ENCODE measurements at regions not wholly inside any gene's neighbourhood (a gene's known extent, or its start where the extent isn't known, plus 50 kb on each side); places are given as distances from the start of the nearest gene placed in this dataset.

DNA sequence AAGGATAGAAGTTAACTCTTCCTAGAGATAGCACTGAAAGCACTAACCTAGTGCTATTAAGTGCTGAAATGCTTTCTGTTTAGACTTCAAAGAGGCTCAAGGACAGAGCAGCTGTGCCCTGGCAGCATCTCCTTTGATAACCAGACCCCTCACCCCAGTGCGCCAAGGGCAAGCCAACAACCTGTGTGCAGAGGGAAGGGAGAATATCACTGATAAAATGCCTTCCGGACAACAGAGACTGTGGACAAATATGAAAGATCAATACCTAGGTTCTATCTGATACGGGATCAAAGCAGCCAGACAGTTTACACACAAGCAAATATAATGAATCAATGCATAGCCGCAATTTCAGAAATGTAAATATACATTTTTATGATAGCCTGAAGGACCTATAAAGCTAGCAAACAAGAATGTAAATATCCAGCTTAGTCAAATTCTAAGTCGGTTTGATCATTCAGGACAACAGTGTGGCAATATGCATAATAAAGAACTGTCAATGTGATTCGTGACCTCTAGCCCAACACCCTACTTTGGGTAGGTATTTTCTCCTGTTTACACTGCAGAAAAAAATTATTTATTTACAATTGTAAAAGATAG is 91.8 kb upstream of the RFX8 start:
- Histone ChIP-seq H3K27ac (ENCODE audit: low read depth, low read length) (no peak overlapping the region), H3K9ac (ENCODE audit: low read length) (no peak overlapping the region), H3K36me3 (ENCODE audit: control insufficient read depth, insufficient read depth, low read length) (no peaks in the 10 kb centered on the region), H3K4me1 (ENCODE audit: control insufficient read depth, insufficient read depth, low read length) (no peaks in the 10 kb centered on the region), H3K27me3 (ENCODE audit: control insufficient read depth, insufficient read depth, low read length) (no peaks in the 10 kb centered on the region), H3K4me3 (ENCODE audit: low read length) (no peak overlapping the region)

DNA sequence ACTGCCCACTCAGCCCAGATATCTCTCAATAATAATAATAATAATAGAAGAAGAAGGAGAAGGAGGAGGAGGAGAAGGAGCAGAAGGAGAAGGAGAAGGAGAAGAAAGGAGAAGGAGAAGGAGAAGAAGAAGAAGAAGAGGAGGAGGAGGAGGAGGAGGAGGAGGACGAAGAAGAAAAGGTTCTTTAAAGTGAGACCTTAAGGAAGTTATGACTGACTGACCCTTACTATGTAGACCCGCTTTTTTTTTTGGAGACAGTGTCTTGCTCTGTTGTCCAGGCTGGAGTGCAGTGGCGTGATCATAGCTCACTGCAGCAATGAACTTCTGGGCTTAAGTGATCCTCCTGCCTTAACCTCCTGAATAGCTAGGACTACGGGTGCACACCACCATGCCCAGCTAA is 88.9 kb upstream of the RFX8 start:
- no peak overlapping the region for H3K9ac ChIP-seq (ENCODE audit: low read length)
- no peaks in the 10 kb centered on the region for H3K27me3 ChIP-seq (ENCODE audit: control insufficient read depth, insufficient read depth, low read length)
- peaks cover 8% of the 10 kb centered on the region for H3K4me1 ChIP-seq (ENCODE audit: control insufficient read depth, insufficient read depth, low read length)
- H3K4me3 ChIP-seq (ENCODE audit: low read length): no peak overlapping the region
- no peaks in the 10 kb centered on the region for H3K36me3 ChIP-seq (ENCODE audit: control insufficient read depth, insufficient read depth, low read length)
- H3K27ac ChIP-seq (ENCODE audit: low read depth, low read length): no peak overlapping the region

DNA sequence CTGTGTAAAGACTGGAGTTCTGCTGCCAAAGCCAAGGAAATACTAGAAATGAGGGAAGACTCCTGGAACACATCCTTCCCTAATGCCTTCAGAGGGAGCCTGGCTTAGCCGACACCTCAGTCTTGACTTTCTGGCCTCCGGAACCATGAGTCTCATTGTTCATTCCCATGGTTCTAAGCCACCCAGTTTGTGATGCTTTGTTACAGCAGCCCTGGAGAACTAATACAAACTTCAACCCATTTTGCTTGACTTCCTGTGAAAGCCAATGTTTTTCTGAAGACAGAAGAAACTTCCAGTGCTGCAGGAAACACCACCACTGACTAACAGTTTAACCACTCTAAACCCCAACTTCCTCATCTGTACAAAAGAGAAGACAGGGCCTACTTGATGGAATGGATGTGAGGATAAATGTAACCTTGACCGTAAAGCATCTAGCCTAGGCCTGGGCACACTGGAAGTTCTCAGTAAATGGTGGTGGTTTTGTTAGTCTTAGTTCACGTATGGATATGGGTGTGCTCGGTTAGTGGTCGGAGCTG is 85.9 kb upstream of the RFX8 start:
- no peak overlapping the region for H3K27ac ChIP-seq (ENCODE audit: low read depth, low read length)
- no peak overlapping the region for H3K4me3 ChIP-seq (ENCODE audit: low read length)
- H3K9ac ChIP-seq (ENCODE audit: low read length): no peak overlapping the region
- H3K27me3 ChIP-seq (ENCODE audit: control insufficient read depth, insufficient read depth, low read length): no peaks in the 10 kb centered on the region
- H3K36me3 ChIP-seq (ENCODE audit: control insufficient read depth, insufficient read depth, low read length): no peaks in the 10 kb centered on the region
- peaks cover 12% of the 10 kb centered on the region for H3K4me1 ChIP-seq (ENCODE audit: control insufficient read depth, insufficient read depth, low read length)

DNA sequence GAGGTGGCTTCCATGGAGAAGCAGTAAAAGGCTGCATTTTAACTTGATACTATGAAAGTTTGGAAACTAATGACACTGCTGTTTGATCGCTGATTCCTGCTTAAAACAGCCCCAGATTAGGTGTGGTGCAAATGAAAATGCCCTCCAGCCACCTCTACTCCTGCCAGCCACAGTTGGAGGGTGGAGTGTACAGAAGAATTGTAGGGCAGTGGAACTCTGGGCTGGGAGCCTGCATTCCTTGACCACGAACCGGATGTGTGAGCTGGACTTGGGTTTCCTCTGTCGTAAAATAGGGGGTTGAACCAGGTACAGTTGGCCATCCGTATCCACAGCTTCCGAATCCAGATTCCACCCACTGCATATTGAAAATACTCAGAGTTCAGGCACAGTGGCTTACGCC is 84.6 kb upstream of the RFX8 start:
- Histone ChIP-seq H3K27ac (ENCODE audit: low read depth, low read length) (peak overlapping the region; percentile 8), H3K4me1 (ENCODE audit: control insufficient read depth, insufficient read depth, low read length) (peaks cover 12% of the 10 kb centered on the region), H3K4me3 (ENCODE audit: low read length) (no peak overlapping the region), H3K9ac (ENCODE audit: low read length) (no peak overlapping the region), H3K27me3 (ENCODE audit: control insufficient read depth, insufficient read depth, low read length) (no peaks in the 10 kb centered on the region), H3K36me3 (ENCODE audit: control insufficient read depth, insufficient read depth, low read length) (no peaks in the 10 kb centered on the region)

DNA sequence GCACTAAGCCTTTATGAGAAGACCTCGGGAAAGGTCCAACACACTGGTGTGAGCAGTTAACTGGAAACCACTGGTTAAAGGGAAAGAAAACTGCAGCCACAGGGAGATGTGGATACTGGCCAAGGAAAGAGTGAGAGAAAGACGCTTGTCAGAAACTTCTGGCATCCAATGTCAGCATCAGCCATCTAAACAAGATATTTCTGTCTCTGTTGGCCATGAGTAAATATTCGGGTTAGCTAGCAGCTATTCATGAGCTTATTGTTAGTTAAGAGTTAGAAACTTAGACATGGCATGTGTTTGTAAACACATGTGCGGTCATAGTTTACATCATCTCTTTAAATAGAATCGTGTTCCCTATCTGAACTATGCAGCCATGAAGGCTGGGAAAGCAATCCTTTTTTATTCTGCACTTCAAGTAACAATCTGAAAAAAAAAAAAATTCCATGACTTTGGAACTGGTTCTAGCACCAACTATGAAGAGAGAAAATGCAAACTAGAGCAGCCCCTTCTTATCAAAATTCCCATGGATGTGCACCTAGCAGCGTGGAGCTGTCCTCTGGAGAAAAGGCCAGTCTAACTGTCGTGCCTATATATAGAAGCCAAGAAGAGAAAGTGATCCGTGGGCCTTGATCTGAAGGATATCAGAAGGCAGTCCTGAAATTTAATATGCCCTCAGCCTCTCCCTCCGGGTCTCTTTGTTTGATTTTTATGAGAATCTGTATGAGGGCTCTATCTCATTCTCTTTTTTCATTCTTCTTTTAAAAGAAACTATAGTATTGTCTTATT is 84.0 kb upstream of the RFX8 start:
- peaks cover 12% of the 10 kb centered on the region for H3K4me1 ChIP-seq (ENCODE audit: control insufficient read depth, insufficient read depth, low read length)
- no peaks in the 10 kb centered on the region for H3K27me3 ChIP-seq (ENCODE audit: control insufficient read depth, insufficient read depth, low read length)
- peak overlapping the region; percentile 8 for H3K27ac ChIP-seq (ENCODE audit: low read depth, low read length)
- H3K4me3 ChIP-seq (ENCODE audit: low read length): no peak overlapping the region
- no peaks in the 10 kb centered on the region for H3K36me3 ChIP-seq (ENCODE audit: control insufficient read depth, insufficient read depth, low read length)
- no peak overlapping the region for H3K9ac ChIP-seq (ENCODE audit: low read length)

DNA sequence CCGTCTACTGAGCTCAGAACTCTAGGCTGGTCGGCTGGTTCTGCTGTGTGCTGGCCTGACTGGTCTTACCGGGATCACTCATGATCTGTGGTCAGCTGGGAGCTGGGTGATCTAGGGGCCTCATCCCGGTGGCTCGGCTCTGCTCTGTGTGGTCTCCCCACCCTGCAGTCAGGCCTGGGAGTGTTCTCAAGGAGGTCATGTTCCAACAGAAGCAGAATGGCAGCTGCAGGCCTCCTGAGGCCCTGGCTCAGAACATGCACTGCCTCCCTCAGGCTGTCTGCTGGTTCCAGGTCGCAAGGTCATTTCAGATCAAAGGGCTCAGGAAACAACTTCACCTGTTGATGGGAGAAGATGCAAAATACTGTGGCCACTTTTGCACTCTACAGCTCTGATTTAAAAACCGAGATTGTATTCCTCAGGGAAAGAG is 81.1 kb upstream of the RFX8 start:
- Histone ChIP-seq H3K27me3 (ENCODE audit: control insufficient read depth, insufficient read depth, low read length) (no peaks in the 10 kb centered on the region), H3K27ac (ENCODE audit: low read depth, low read length) (no peak overlapping the region)

DNA sequence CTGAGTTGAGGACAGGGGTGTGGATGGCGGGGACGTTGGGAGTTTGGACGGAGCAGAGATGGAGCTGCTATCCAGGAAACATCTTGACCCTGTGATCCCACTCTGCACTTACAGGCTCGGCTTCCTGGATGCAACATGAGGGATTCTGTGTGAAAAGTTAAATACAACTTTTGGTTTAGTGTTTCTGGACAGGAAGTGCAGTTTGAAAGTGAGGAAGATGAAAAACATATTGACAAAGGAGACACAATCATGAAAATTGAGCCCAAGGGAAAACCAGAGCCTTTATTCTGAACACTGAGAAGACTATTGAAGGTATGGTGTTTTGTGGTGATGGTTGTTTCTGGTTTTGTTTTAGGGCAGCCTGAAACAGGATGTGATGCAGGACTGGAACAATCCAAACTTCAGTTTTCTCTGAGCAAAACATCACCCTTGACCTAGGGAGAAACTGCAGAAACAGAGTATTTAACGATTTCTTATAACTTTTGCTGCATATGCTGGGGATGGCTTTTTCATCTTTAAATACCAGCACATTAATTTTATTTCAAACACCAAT is 76.5 kb upstream of the RFX8 start:
- no peak overlapping the region for H3K27ac ChIP-seq (ENCODE audit: low read depth, low read length)
- no peaks in the 10 kb centered on the region for H3K27me3 ChIP-seq (ENCODE audit: control insufficient read depth, insufficient read depth, low read length)
- H3K4me3 ChIP-seq (ENCODE audit: low read length): no peak overlapping the region
- no peaks in the 10 kb centered on the region for H3K4me1 ChIP-seq (ENCODE audit: control insufficient read depth, insufficient read depth, low read length)
- no peaks in the 10 kb centered on the region for H3K36me3 ChIP-seq (ENCODE audit: control insufficient read depth, insufficient read depth, low read length)
- H3K9ac ChIP-seq (ENCODE audit: low read length): no peak overlapping the region

More for the DNA sequence above, 81.1 kb upstream of the RFX8 start:
- Histone ChIP-seq H3K4me1 (ENCODE audit: control insufficient read depth, insufficient read depth, low read length) (peaks cover 12% of the 10 kb centered on the region), H3K9ac (ENCODE audit: low read length) (no peak overlapping the region), H3K36me3 (ENCODE audit: control insufficient read depth, insufficient read depth, low read length) (no peaks in the 10 kb centered on the region), H3K4me3 (ENCODE audit: low read length) (no peak overlapping the region)

DNA sequence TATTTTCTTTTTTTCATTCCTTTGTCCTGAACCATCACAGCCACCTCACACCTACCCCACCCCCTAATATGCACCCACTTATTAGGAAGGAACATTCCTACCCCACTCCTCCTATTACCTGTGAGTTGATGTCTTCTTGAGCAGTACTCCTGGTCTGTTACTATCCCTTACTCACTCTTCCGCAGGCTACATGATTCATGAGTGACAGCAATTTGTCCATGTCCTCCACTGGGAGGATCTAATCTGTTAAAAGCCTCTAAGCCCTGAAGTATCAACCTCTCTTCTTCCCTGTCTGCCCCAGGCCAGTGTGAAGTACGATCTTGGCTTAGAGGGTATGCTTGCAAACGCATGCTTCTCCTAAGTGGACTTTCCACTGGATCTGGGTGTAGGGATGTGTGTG is 75.6 kb upstream of the RFX8 start:
- Histone ChIP-seq H3K9ac (ENCODE audit: low read length) (no peak overlapping the region), H3K27ac (ENCODE audit: low read depth, low read length) (no peak overlapping the region), H3K27me3 (ENCODE audit: control insufficient read depth, insufficient read depth, low read length) (no peaks in the 10 kb centered on the region), H3K36me3 (ENCODE audit: control insufficient read depth, insufficient read depth, low read length) (no peaks in the 10 kb centered on the region), H3K4me3 (ENCODE audit: low read length) (no peak overlapping the region), H3K4me1 (ENCODE audit: control insufficient read depth, insufficient read depth, low read length) (no peaks in the 10 kb centered on the region)

DNA sequence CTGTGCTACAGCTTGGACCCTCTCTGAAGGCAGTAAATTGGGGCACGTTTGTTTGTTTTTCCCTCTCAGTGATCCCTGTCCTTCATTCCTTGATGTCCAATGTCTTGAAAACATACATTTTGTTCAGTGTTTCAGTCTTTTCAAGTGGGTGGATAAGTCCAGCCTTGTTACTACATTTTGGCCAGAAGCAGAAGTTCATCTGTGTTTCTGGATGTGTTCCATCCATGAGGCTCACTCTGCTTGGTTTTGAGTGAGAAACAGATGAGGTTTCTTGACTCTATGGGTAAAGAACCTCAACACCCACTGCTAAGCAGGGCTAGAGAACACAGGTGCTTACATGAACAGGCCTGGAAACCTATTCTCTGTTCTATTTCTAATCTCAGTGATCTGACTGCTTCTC is 74.5 kb upstream of the RFX8 start:
- no peaks in the 10 kb centered on the region for H3K4me1 ChIP-seq (ENCODE audit: control insufficient read depth, insufficient read depth, low read length)
- H3K27me3 ChIP-seq (ENCODE audit: control insufficient read depth, insufficient read depth, low read length): no peaks in the 10 kb centered on the region
- H3K36me3 ChIP-seq (ENCODE audit: control insufficient read depth, insufficient read depth, low read length): no peaks in the 10 kb centered on the region
- H3K9ac ChIP-seq (ENCODE audit: low read length): no peak overlapping the region
- H3K27ac ChIP-seq (ENCODE audit: low read depth, low read length): no peak overlapping the region
- H3K4me3 ChIP-seq (ENCODE audit: low read length): no peak overlapping the region

DNA sequence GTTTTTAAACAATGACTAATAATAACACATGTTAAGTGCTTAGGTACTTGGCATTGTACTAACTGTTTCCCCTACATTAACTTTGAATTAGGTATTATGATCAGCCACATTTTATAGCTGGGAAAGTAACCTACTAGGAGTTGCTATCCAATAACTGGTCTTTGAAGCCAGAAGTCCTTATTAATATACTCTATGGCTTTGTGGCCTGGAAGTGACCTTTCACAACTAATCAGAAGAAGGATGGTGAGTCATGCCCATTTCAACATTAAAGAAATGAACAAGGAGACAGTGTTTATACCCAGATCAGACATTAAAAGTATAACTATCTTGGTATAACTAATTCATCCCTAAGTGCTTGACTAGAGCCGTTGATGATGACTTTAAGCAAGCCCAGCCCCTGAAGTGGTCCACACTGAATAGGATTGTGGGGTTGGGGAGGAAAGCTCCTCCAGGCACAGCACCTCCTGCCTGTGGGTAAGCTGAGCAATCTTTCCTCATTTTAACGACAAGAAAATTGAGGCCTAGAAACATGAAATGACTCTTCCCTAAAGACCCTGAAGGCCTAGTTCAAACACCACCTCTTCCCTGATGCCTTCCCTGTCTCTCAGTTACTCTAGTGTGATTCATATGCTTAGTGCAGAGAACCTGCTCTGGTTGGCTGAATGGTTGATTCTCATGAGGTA is 71.6 kb upstream of the RFX8 start:
- no peaks in the 10 kb centered on the region for H3K4me1 ChIP-seq (ENCODE audit: control insufficient read depth, insufficient read depth, low read length)
- no peak overlapping the region for H3K4me3 ChIP-seq (ENCODE audit: low read length)
- no peak overlapping the region for H3K27ac ChIP-seq (ENCODE audit: low read depth, low read length)
- H3K27me3 ChIP-seq (ENCODE audit: control insufficient read depth, insufficient read depth, low read length): no peaks in the 10 kb centered on the region
- H3K36me3 ChIP-seq (ENCODE audit: control insufficient read depth, insufficient read depth, low read length): no peaks in the 10 kb centered on the region
- H3K9ac ChIP-seq (ENCODE audit: low read length): no peak overlapping the region

DNA sequence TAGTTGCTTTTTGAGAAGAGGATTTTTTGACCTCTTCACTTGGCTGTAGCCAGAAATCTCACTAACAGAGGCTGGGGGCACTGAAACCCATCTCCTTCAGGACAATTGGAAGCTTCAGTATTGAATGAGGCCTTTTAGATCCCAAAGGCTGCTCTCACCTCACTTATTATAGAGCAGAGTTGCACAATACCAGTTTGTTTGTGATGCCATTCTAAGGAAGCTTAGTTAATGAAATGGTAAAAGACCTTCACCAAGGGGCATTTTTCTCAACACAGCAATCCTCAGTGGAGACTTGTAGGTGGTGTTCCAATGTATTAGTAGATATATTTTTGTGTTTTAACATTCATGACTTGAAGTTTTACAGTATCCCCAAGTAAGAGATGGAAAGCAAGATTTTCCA is 71.0 kb upstream of the RFX8 start:
- Histone ChIP-seq H3K36me3 (ENCODE audit: control insufficient read depth, insufficient read depth, low read length) (no peaks in the 10 kb centered on the region), H3K4me1 (ENCODE audit: control insufficient read depth, insufficient read depth, low read length) (no peaks in the 10 kb centered on the region), H3K27me3 (ENCODE audit: control insufficient read depth, insufficient read depth, low read length) (no peaks in the 10 kb centered on the region), H3K4me3 (ENCODE audit: low read length) (no peak overlapping the region), H3K27ac (ENCODE audit: low read depth, low read length) (no peak overlapping the region), H3K9ac (ENCODE audit: low read length) (no peak overlapping the region)

DNA sequence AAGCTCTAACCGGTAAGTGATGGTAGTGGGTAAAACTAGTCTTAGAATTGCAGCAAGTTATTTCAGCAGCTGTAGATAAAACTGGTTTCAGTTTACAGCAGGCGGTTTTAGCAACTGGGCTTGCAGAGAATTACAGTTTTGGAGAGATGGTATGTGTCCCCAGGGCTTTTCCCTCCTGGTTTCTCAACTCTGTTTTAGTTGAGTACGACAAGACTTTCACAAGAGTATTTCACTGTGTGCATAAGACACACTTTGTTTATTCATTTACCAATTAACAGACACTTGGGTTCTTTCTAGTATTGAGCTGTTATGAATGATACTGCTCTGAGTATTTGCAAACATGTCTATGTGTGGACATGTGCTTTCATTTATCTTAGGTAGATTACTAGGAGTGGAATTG is 65.6 kb upstream of the RFX8 start:
- H3K4me3 ChIP-seq (ENCODE audit: low read length): no peak overlapping the region
- H3K4me1 ChIP-seq (ENCODE audit: control insufficient read depth, insufficient read depth, low read length): no peaks in the 10 kb centered on the region
- no peak overlapping the region for H3K9ac ChIP-seq (ENCODE audit: low read length)
- H3K27ac ChIP-seq (ENCODE audit: low read depth, low read length): no peak overlapping the region
- H3K27me3 ChIP-seq (ENCODE audit: control insufficient read depth, insufficient read depth, low read length): no peaks in the 10 kb centered on the region
- no peaks in the 10 kb centered on the region for H3K36me3 ChIP-seq (ENCODE audit: control insufficient read depth, insufficient read depth, low read length)
